Endothelial cell of umbilical vein (primary cell): ENCODE measurements at regions not wholly inside any gene's neighbourhood (a gene's known extent, or its start where the extent isn't known, plus 50 kb on each side); places are given as distances from the start of the nearest gene placed in this dataset.

Experiments
- CTCF ChIP-seq, 2 donors: IDR thresholded peaks; 1 replicate in 1 of 2; 2 replicates in 1 of 2; pipeline ENCODE4 v1.5.1; 2011; ENCODE audit warnings: low read length in 2 of 2, mild to moderate bottlenecking in 2 of 2, moderate library complexity in 2 of 2, control low read depth in 1 of 2, inconsistent platforms in 1 of 2, low read depth in 1 of 2; ENCODE audit not compliant: insufficient read depth in 1 of 2; ENCODE audit errors: extremely low read depth in 1 of 2
- EZH2 ChIP-seq: IDR thresholded peaks from 2 replicates; pipeline ENCODE4 v1.6.1; 2012; ENCODE audit warnings: borderline replicate concordance, low read depth, mild to moderate bottlenecking, moderate library complexity, low read length, inconsistent platforms; ENCODE audit not compliant: severe bottlenecking
- FOS ChIP-seq: IDR thresholded peaks from 2 replicates; pipeline ENCODE4 v1.6.1; 2011; ENCODE audit warnings: mild to moderate bottlenecking, low read length, moderate library complexity, borderline replicate concordance; ENCODE audit not compliant: insufficient read depth
- GATA2 ChIP-seq: IDR thresholded peaks from 2 replicates; pipeline ENCODE4 v1.7.0; 2011; ENCODE audit warnings: low read depth, mild to moderate bottlenecking, moderate library complexity, mixed read lengths, low read length; ENCODE audit not compliant: insufficient read length, insufficient read depth
- JUN ChIP-seq: IDR thresholded peaks from 2 replicates; pipeline ENCODE4 v1.6.1; 2011; ENCODE audit warnings: borderline replicate concordance, low read depth; ENCODE audit not compliant: insufficient read length, insufficient read depth
- MAX ChIP-seq: IDR thresholded peaks from 2 replicates; pipeline ENCODE4 v1.6.1; 2011; ENCODE audit not compliant: insufficient read depth, insufficient read length
- MYC ChIP-seq: IDR thresholded peaks from one replicate; pipeline ENCODE4 v1.6.1; 2011; ENCODE audit warnings: mild to moderate bottlenecking, low read depth, low read length
- POLR2A ChIP-seq: IDR thresholded peaks from 2 replicates; pipeline ENCODE4 v1.6.1; 2012; ENCODE audit warnings: low read depth, mild to moderate bottlenecking, control low read depth, low read length
- POLR2AphosphoS5 ChIP-seq: IDR thresholded peaks from 2 replicates; pipeline ENCODE4 v1.6.1; 2012; ENCODE audit warnings: low read depth, mild to moderate bottlenecking, control low read depth, low read length, moderate library complexity; ENCODE audit not compliant: insufficient read depth

- TF ChIP-seq CTCF (IDR thresholded peaks at IDR 0.05; ENCODE audit: extremely low read depth in 1 of 2, insufficient read depth in 1 of 2, low read depth in 1 of 2, low read length in 2 of 2): no peak
- TF ChIP-seq POLR2AphosphoS5: no peak
- TF ChIP-seq POLR2A: no peak
- no peak for TF ChIP-seq MYC
- no peak for TF ChIP-seq EZH2
- no peak for TF ChIP-seq MAX
- no peak for TF ChIP-seq JUN
- no peak for TF ChIP-seq FOS
- TF ChIP-seq GATA2: no peak
Measured at GRCh38 chr1:78283691-78284090, 207.1 kb upstream of the PTGFR start.
